HG02840 (cell line): ENCODE measurements at regions not wholly inside any gene's neighbourhood (a gene's known extent, or its start where the extent isn't known, plus 50 kb on each side); places are given as distances from the start of the nearest gene placed in this dataset.

Experiments used
- ATAC-seq: cut with Tn5 transposase; IDR thresholded peaks from one replicate; pipeline ENCODE4 v1.9.1; 2021; ENCODE audit warnings: mild to moderate bottlenecking, moderate library complexity, moderate number of reproducible peaks; ENCODE audit not compliant: unreplicated experiment, low FRiP score

GRCh38 chr12:124726596-124727263 lies 136.9 kb downstream of the SCARB1 start:
- no peak for ATAC-seq

- ATAC-seq: no peak
These were observed 137.9 kb downstream of the SCARB1 start for GRCh38 chr12:124725597-124726237.

- no peak for ATAC-seq
These were observed 138.6 kb downstream of the SCARB1 start for GRCh38 chr12:124725099-124725498.

- ATAC-seq: no peak
These were observed 140.8 kb downstream of the SCARB1 start for GRCh38 chr12:124722878-124723277.

- ATAC-seq: no peak
These were observed 142.0 kb downstream of the SCARB1 start for GRCh38 chr12:124721501-124722162.

- ATAC-seq: no peak
These were observed 142.8 kb downstream of the SCARB1 start for GRCh38 chr12:124720681-124721500.

GRCh38 chr12:124720004-124720680 lies 143.5 kb downstream of the SCARB1 start:
- no peak for ATAC-seq

- no peak for ATAC-seq
These were observed 144.4 kb downstream of the SCARB1 start for GRCh38 chr12:124719231-124719630.

GRCh38 chr12:124718458-124718857 lies 145.2 kb downstream of the SCARB1 start:
- no peak for ATAC-seq

- ATAC-seq: no peak
These were observed 145.6 kb downstream of the SCARB1 start for GRCh38 chr12:124718036-124718435.

GRCh38 chr12:124717318-124717717 lies 146.3 kb downstream of the SCARB1 start:
- ATAC-seq: no peak

GRCh38 chr12:124716208-124717130 lies 147.2 kb downstream of the SCARB1 start:
- no peak for ATAC-seq

GRCh38 chr12:124715121-124715990 lies 147.9 kb upstream of the NCOR2 start:
- ATAC-seq: no peak

- peak; percentile 67 for ATAC-seq
These were observed 146.1 kb upstream of the NCOR2 start for GRCh38 chr12:124713436-124714082.

GRCh38 chr12:124713041-124713435 lies 145.6 kb upstream of the NCOR2 start:
- ATAC-seq: no peak

- no peak for ATAC-seq
These were observed 143.9 kb upstream of the NCOR2 start for GRCh38 chr12:124711344-124711743.

- no peak for ATAC-seq
These were observed 142.6 kb upstream of the NCOR2 start for GRCh38 chr12:124709722-124710687.
